ENCODE measurements at regions not wholly inside any gene's neighbourhood (a gene's known extent, or its start where the extent isn't known, plus 50 kb on each side); places are given as distances from the start of the nearest gene placed in this dataset.

DNA sequence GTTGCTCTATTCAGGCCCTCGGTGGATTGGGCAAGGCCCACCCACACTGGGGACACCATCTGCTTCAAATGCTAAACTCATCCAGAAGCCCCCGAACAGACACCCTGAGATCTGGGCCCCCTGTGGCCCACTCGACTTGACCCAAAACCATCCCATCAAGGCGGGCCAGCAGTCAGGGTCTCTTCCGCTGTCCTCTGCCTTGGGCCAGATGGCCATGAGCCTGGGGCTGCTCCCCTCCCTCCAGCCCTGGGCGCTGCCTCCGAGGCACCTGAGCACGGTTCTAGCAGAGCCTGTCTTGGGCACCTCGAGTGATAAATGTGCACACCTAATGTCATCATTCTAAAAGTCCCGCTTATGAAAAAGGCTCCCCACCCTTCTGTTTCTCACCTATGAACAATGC is 449.4 kb downstream of the TCERG1L start:
- no peaks in the 10 kb centered on the region for H3K9me3 ChIP-seq (ENCODE audit: control insufficient read depth, insufficient read depth, low read length)
- no peak overlapping the region for H3K4me3 ChIP-seq (ENCODE audit: low read depth, low read length)
- H3K36me3 ChIP-seq (ENCODE audit: control insufficient read depth, insufficient read depth, low read length), result no peaks in the 10 kb centered on the region
- H3K27ac ChIP-seq (ENCODE audit: low read depth, low read length), result no peak overlapping the region
- H3K4me1 ChIP-seq (ENCODE audit: control insufficient read depth, insufficient read depth, low read length), result no peaks in the 10 kb centered on the region
- H3K27me3 ChIP-seq (ENCODE audit: control insufficient read depth, insufficient read depth, low read length), result no peaks in the 10 kb centered on the region
- H3K9ac ChIP-seq (ENCODE audit: low read depth, low read length), result no peak overlapping the region

- Histone ChIP-seq H3K4me3 (ENCODE audit: low read depth, low read length) (no peak overlapping the region), H3K27ac (ENCODE audit: low read depth, low read length) (no peak overlapping the region), H3K4me1 (ENCODE audit: control insufficient read depth, insufficient read depth, low read length) (no peaks in the 10 kb centered on the region), H3K36me3 (ENCODE audit: control insufficient read depth, insufficient read depth, low read length) (no peaks in the 10 kb centered on the region), H3K9me3 (ENCODE audit: control insufficient read depth, insufficient read depth, low read length) (no peaks in the 10 kb centered on the region), H3K9ac (ENCODE audit: low read depth, low read length) (no peak overlapping the region), H3K27me3 (ENCODE audit: control insufficient read depth, insufficient read depth, low read length) (no peaks in the 10 kb centered on the region)
Measured at GRCh38 chr10:130862626-130863025, 448.9 kb downstream of the TCERG1L start.

DNA sequence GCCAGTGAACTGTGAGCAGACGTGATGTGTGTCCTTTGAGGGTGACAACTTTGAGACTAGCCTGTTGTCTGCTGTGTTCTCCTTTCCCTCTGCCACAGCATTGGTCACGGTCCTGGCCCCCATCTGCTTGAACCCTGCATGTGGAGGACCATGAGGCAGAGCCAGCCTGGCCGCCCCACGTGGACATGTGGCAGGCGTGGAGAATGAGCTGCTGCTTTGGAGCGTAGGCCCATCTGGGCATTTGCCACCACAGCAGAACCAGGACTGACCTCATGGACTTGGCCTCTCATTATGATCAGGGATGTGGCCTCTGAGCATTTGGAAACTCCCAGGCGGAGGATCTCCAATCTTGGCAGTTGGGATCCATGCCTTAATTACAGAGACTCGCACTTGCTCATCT is 448.5 kb downstream of the TCERG1L start:
- Histone ChIP-seq H3K27me3 (ENCODE audit: control insufficient read depth, insufficient read depth, low read length) (no peaks in the 10 kb centered on the region), H3K4me3 (ENCODE audit: low read depth, low read length) (no peak overlapping the region), H3K9me3 (ENCODE audit: control insufficient read depth, insufficient read depth, low read length) (no peaks in the 10 kb centered on the region), H3K36me3 (ENCODE audit: control insufficient read depth, insufficient read depth, low read length) (no peaks in the 10 kb centered on the region), H3K9ac (ENCODE audit: low read depth, low read length) (no peak overlapping the region), H3K27ac (ENCODE audit: low read depth, low read length) (no peak overlapping the region), H3K4me1 (ENCODE audit: control insufficient read depth, insufficient read depth, low read length) (no peaks in the 10 kb centered on the region)

- Histone ChIP-seq H3K36me3 (ENCODE audit: control insufficient read depth, insufficient read depth, low read length) (no peaks in the 10 kb centered on the region), H3K4me3 (ENCODE audit: low read depth, low read length) (no peak overlapping the region), H3K9me3 (ENCODE audit: control insufficient read depth, insufficient read depth, low read length) (no peaks in the 10 kb centered on the region), H3K27me3 (ENCODE audit: control insufficient read depth, insufficient read depth, low read length) (no peaks in the 10 kb centered on the region), H3K27ac (ENCODE audit: low read depth, low read length) (no peak overlapping the region), H3K4me1 (ENCODE audit: control insufficient read depth, insufficient read depth, low read length) (no peaks in the 10 kb centered on the region), H3K9ac (ENCODE audit: low read depth, low read length) (no peak overlapping the region)
Measured at GRCh38 chr10:130864961-130865818, 446.3 kb downstream of the TCERG1L start.

- no peaks in the 10 kb centered on the region for H3K27me3 ChIP-seq (ENCODE audit: control insufficient read depth, insufficient read depth, low read length)
- H3K9me3 ChIP-seq (ENCODE audit: control insufficient read depth, insufficient read depth, low read length), result no peaks in the 10 kb centered on the region
- no peak overlapping the region for H3K4me3 ChIP-seq (ENCODE audit: low read depth, low read length)
- no peaks in the 10 kb centered on the region for H3K4me1 ChIP-seq (ENCODE audit: control insufficient read depth, insufficient read depth, low read length)
- H3K36me3 ChIP-seq (ENCODE audit: control insufficient read depth, insufficient read depth, low read length), result no peaks in the 10 kb centered on the region
- H3K27ac ChIP-seq (ENCODE audit: low read depth, low read length), result no peak overlapping the region
- H3K9ac ChIP-seq (ENCODE audit: low read depth, low read length), result no peak overlapping the region
Measured at GRCh38 chr10:130866857-130867256, 444.7 kb downstream of the TCERG1L start.

- H3K9ac ChIP-seq (ENCODE audit: low read depth, low read length), result no peak overlapping the region
- H3K9me3 ChIP-seq (ENCODE audit: control insufficient read depth, insufficient read depth, low read length), result no peaks in the 10 kb centered on the region
- no peak overlapping the region for H3K27ac ChIP-seq (ENCODE audit: low read depth, low read length)
- no peaks in the 10 kb centered on the region for H3K27me3 ChIP-seq (ENCODE audit: control insufficient read depth, insufficient read depth, low read length)
- H3K4me1 ChIP-seq (ENCODE audit: control insufficient read depth, insufficient read depth, low read length), result no peaks in the 10 kb centered on the region
- H3K36me3 ChIP-seq (ENCODE audit: control insufficient read depth, insufficient read depth, low read length), result no peaks in the 10 kb centered on the region
- H3K4me3 ChIP-seq (ENCODE audit: low read depth, low read length), result no peak overlapping the region
Measured at GRCh38 chr10:130867446-130868194, 443.9 kb downstream of the TCERG1L start.

DNA sequence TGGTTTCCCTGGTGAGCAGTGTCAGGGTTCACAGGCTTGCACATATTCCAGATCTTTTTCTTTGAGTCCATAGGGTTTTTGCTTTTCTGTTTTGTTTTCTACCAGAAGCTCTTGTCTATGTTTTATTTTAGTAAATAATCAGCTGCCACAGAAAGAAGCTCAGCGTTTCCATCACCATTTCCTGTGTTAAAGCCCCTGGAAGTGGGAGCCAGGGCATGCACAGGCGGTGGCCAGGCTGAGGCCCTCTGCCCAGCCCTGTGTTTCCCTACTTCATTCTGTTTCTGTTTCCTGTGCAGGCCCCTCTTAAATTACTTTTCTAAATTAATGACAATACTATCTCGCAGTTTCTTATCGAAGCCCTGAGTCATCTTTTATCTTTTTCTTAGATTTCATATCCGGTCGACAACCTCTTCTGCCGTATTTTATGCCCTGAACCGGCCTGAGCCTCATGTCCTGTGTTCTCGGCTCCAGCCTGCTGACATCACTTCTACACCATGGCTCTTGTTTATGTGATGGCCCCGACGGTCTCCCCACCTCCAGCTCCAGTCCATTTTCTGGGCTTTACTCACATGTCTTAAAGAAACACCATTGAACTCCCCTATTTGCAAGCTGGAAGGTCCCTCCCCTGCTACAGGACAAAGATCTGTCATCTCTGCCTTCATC is 442.2 kb downstream of the TCERG1L start:
- Histone ChIP-seq H3K4me3 (ENCODE audit: low read depth, low read length) (no peak overlapping the region), H3K27ac (ENCODE audit: low read depth, low read length) (no peak overlapping the region), H3K36me3 (ENCODE audit: control insufficient read depth, insufficient read depth, low read length) (no peaks in the 10 kb centered on the region), H3K9me3 (ENCODE audit: control insufficient read depth, insufficient read depth, low read length) (no peaks in the 10 kb centered on the region), H3K27me3 (ENCODE audit: control insufficient read depth, insufficient read depth, low read length) (no peaks in the 10 kb centered on the region), H3K9ac (ENCODE audit: low read depth, low read length) (no peak overlapping the region), H3K4me1 (ENCODE audit: control insufficient read depth, insufficient read depth, low read length) (no peaks in the 10 kb centered on the region)

DNA sequence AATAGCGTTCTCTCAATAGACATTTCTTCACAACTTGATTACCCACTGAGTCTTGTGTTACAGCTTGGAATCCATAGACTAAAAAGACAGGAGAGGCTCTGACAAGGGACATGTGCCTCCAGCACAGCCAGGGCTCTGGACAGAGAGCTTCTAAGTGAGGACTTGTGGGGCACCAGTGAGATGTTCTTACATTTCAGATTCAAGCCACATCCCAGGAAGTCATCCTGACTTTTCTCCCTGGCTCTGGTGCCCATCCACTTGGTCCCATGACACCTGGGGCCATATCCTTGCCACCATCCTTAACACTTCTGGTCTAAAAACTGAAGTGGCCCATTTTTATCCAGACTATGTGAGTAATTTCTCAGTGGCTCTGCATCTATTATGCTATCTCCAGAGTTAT is 440.1 kb downstream of the TCERG1L start:
- Histone ChIP-seq H3K36me3 (ENCODE audit: control insufficient read depth, insufficient read depth, low read length) (no peaks in the 10 kb centered on the region), H3K9ac (ENCODE audit: low read depth, low read length) (no peak overlapping the region), H3K27ac (ENCODE audit: low read depth, low read length) (no peak overlapping the region), H3K4me1 (ENCODE audit: control insufficient read depth, insufficient read depth, low read length) (no peaks in the 10 kb centered on the region), H3K9me3 (ENCODE audit: control insufficient read depth, insufficient read depth, low read length) (no peaks in the 10 kb centered on the region), H3K27me3 (ENCODE audit: control insufficient read depth, insufficient read depth, low read length) (no peaks in the 10 kb centered on the region), H3K4me3 (ENCODE audit: low read depth, low read length) (no peak overlapping the region)

DNA sequence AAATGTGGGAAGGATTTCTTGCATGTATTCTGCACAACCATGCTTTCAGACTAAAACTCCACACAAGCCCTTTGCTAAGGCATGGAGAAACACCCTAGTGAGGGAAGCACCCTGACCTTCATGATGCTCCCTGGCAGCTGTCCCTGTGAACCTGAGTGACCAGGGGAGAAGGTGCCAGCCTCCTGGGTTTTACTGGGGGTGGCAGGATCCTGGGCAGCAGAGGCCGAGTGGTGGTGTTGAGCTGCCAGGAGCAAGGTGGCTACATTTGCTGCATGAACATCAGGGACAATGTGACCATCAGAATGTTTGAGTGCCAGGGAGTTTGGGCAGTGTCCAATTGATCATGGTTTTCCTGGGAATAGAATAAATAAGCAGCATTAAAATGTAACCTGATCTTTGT is 437.9 kb downstream of the TCERG1L start:
- H3K9me3 ChIP-seq (ENCODE audit: control insufficient read depth, insufficient read depth, low read length), result no peaks in the 10 kb centered on the region
- no peaks in the 10 kb centered on the region for H3K36me3 ChIP-seq (ENCODE audit: control insufficient read depth, insufficient read depth, low read length)
- H3K27me3 ChIP-seq (ENCODE audit: control insufficient read depth, insufficient read depth, low read length), result no peaks in the 10 kb centered on the region
- no peak overlapping the region for H3K27ac ChIP-seq (ENCODE audit: low read depth, low read length)
- no peak overlapping the region for H3K9ac ChIP-seq (ENCODE audit: low read depth, low read length)
- no peak overlapping the region for H3K4me3 ChIP-seq (ENCODE audit: low read depth, low read length)
- H3K4me1 ChIP-seq (ENCODE audit: control insufficient read depth, insufficient read depth, low read length), result no peaks in the 10 kb centered on the region

- no peaks in the 10 kb centered on the region for H3K4me1 ChIP-seq (ENCODE audit: control insufficient read depth, insufficient read depth, low read length)
- no peaks in the 10 kb centered on the region for H3K9me3 ChIP-seq (ENCODE audit: control insufficient read depth, insufficient read depth, low read length)
- no peak overlapping the region for H3K27ac ChIP-seq (ENCODE audit: low read depth, low read length)
- no peaks in the 10 kb centered on the region for H3K36me3 ChIP-seq (ENCODE audit: control insufficient read depth, insufficient read depth, low read length)
- no peaks in the 10 kb centered on the region for H3K27me3 ChIP-seq (ENCODE audit: control insufficient read depth, insufficient read depth, low read length)
- no peak overlapping the region for H3K9ac ChIP-seq (ENCODE audit: low read depth, low read length)
- no peak overlapping the region for H3K4me3 ChIP-seq (ENCODE audit: low read depth, low read length)
Measured at GRCh38 chr10:130875116-130875515, 436.4 kb downstream of the TCERG1L start.

Data from HUES48 (cell line).